Prostate gland (tissue), 2 donors: ENCODE measurements at regions not wholly inside any gene's neighbourhood (a gene's known extent, or its start where the extent isn't known, plus 50 kb on each side); places are given as distances from the start of the nearest gene placed in this dataset.

Experiments used
- POLR2AphosphoS5 ChIP-seq: sonication (generic); formaldehyde crosslinking; IDR thresholded peaks from one replicate; pipeline ENCODE4 v1.6.1; 2017; ENCODE audit warnings: antibody characterized with exemption
- TF ChIP-seq, protein P1 (sequence below), 4 experiments: fragments of 200-600 bp in 2 of 4; fragments of 450-650 bp in 2 of 4; sonication (generic) in 2 of 4; IDR thresholded peaks; 1 replicate in 3 of 4; 2 replicates in 1 of 4; pipeline ENCODE4 v1.5.1; 2016 to 2019; ENCODE audit warnings: antibody characterized with exemption in 4 of 4, mild to moderate bottlenecking in 2 of 4, moderate library complexity in 2 of 4

DNA sequence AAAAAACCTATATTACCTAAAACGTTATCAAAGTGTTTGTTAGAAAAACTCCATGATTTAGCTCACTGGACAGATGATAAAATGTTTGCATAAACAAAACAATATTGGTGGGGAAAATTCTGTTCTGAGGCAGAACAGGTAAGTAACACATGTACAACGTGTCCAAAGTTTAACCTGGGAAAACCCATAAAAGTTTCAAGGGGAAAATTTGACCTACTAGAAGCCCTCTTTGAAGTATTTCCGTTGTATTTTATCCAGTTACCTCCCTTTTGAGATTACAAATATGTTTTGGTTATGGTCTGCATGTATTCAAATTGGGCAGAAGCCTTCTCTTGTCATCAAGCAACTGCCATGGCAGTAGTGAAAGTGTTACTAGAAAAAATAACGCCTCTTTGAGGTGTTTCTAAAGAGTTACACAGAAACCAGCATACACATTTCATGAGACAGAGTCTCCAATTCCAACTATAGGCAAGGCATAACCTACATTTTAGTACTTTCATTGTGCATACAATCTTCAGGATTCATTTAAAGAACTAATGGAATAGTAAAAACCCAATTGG, 58.0 kb upstream of the PDC start:
- TF ChIP-seq, protein P1, sequence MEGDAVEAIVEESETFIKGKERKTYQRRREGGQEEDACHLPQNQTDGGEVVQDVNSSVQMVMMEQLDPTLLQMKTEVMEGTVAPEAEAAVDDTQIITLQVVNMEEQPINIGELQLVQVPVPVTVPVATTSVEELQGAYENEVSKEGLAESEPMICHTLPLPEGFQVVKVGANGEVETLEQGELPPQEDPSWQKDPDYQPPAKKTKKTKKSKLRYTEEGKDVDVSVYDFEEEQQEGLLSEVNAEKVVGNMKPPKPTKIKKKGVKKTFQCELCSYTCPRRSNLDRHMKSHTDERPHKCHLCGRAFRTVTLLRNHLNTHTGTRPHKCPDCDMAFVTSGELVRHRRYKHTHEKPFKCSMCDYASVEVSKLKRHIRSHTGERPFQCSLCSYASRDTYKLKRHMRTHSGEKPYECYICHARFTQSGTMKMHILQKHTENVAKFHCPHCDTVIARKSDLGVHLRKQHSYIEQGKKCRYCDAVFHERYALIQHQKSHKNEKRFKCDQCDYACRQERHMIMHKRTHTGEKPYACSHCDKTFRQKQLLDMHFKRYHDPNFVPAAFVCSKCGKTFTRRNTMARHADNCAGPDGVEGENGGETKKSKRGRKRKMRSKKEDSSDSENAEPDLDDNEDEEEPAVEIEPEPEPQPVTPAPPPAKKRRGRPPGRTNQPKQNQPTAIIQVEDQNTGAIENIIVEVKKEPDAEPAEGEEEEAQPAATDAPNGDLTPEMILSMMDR (IDR thresholded peaks at IDR 0.05) = no peak
- TF ChIP-seq POLR2AphosphoS5 = no peak
